ENCODE measurements at regions not wholly inside any gene's neighbourhood (a gene's known extent, or its start where the extent isn't known, plus 50 kb on each side); places are given as distances from the start of the nearest gene placed in this dataset.

- Histone ChIP-seq H3K4me1 (peaks cover 12% of the 10 kb centered on the region), H3K27me3 (no peaks in the 10 kb centered on the region), H3K36me3 (no peaks in the 10 kb centered on the region), H3K4me3 (ENCODE audit: low read depth, low read length) (no peak overlapping the region), H3K9me3 (no peaks in the 10 kb centered on the region; the same call in 1 of the 2 replicates)
- DNase-seq: no peak
- TF ChIP-seq CTCF (IDR thresholded peaks at IDR 0.05; ENCODE audit: low read depth, low read length): no peak
Measured at GRCh38 chr10:43876976-43877375, 228.3 kb upstream of the ZNF32 start.

- no peaks in the 10 kb centered on the region for H3K27me3 ChIP-seq
- no peaks in the 10 kb centered on the region; the same call in 1 of the 2 replicates for H3K9me3 ChIP-seq
- H3K4me3 ChIP-seq (ENCODE audit: low read depth, low read length): no peak overlapping the region
- no peak for TF ChIP-seq CTCF (IDR thresholded peaks at IDR 0.05; ENCODE audit: low read depth, low read length)
- peaks cover 12% of the 10 kb centered on the region for H3K4me1 ChIP-seq
- no peak for DNase-seq
- H3K36me3 ChIP-seq: no peaks in the 10 kb centered on the region
Measured at GRCh38 chr10:43874984-43875383, 226.3 kb upstream of the ZNF32 start.

- no peak for TF ChIP-seq CTCF (IDR thresholded peaks at IDR 0.05; ENCODE audit: low read depth, low read length)
- Histone ChIP-seq H3K9me3 (no peaks in the 10 kb centered on the region; the same call in 1 of the 2 replicates), H3K36me3 (no peaks in the 10 kb centered on the region), H3K4me3 (ENCODE audit: low read depth, low read length) (no peak overlapping the region), H3K4me1 (peaks cover 8% of the 10 kb centered on the region), H3K27me3 (no peaks in the 10 kb centered on the region)
- DNase-seq: no peak
Measured at GRCh38 chr10:43873717-43874116, 225.0 kb upstream of the ZNF32 start.

- H3K27me3 ChIP-seq: no peaks in the 10 kb centered on the region
- no peak for DNase-seq
- no peaks in the 10 kb centered on the region for H3K4me1 ChIP-seq
- H3K36me3 ChIP-seq: no peaks in the 10 kb centered on the region
- H3K9me3 ChIP-seq: no peaks in the 10 kb centered on the region; the same call in 1 of the 2 replicates
- TF ChIP-seq CTCF (IDR thresholded peaks at IDR 0.05; ENCODE audit: low read depth, low read length): no peak
- H3K4me3 ChIP-seq (ENCODE audit: low read depth, low read length): no peak overlapping the region
Measured at GRCh38 chr10:43872644-43873043, 224.0 kb upstream of the ZNF32 start.

GRCh38 chr10:43871545-43871944 lies 222.9 kb upstream of the ZNF32 start:
- Histone ChIP-seq H3K9me3 (no peaks in the 10 kb centered on the region), H3K4me1 (no peaks in the 10 kb centered on the region), H3K4me3 (ENCODE audit: low read depth, low read length) (no peak overlapping the region), H3K36me3 (no peaks in the 10 kb centered on the region), H3K27me3 (no peaks in the 10 kb centered on the region)
- no peak for TF ChIP-seq CTCF (IDR thresholded peaks at IDR 0.05; ENCODE audit: low read depth, low read length)
- DNase-seq: no peak

GRCh38 chr10:43870968-43871439 lies 222.3 kb upstream of the ZNF32 start:
- TF ChIP-seq CTCF (IDR thresholded peaks at IDR 0.05; ENCODE audit: low read depth, low read length): no peak
- no peaks in the 10 kb centered on the region for H3K27me3 ChIP-seq
- H3K36me3 ChIP-seq: no peaks in the 10 kb centered on the region
- H3K9me3 ChIP-seq: no peaks in the 10 kb centered on the region
- no peak overlapping the region for H3K4me3 ChIP-seq (ENCODE audit: low read depth, low read length)
- no peaks in the 10 kb centered on the region; the same call in 1 of the 2 replicates for H3K4me1 ChIP-seq
- no peak for DNase-seq
